ENCODE measurements at regions not wholly inside any gene's neighbourhood (a gene's known extent, or its start where the extent isn't known, plus 50 kb on each side); places are given as distances from the start of the nearest gene placed in this dataset.
"Not testable (repeated sequence)": the region's sequence is repeated elsewhere in the genome, so short reads cannot be mapped to it uniquely, and the experiment has no call there.

GRCh38 chr9:135408476-135409254 lies 70.9 kb upstream of the PPP1R26 start:
- H3K4me3 ChIP-seq, result no peak overlapping the region
- H3K4me1 ChIP-seq, result peaks cover 0 to 5% (median 2%) of the 10 kb centered on the region in 4 donors
- TF ChIP-seq CTCF (IDR thresholded peaks at IDR 0.05), result no peak
- TF ChIP-seq POLR2A (IDR thresholded peaks at IDR 0.05), result no peak
- TF ChIP-seq EP300 (IDR thresholded peaks at IDR 0.05), result no peak
- H3K27me3 ChIP-seq, result peaks cover 0 to 11% of the 10 kb centered on the region in 2 donors
- H3K9me3 ChIP-seq, result peaks cover 0 to 7% (median 0%) of the 10 kb centered on the region in 4 donors
- no peaks in the 10 kb centered on the region for H3K36me3 ChIP-seq
- DNase-seq (ENCODE audit: low spot score in 2 of 2), result no peak
- 85 to 86% methylated on average over 14 of the region's 14 CpGs for WGBS, 2 donors
- H3K27ac ChIP-seq, result no peak overlapping the region

GRCh38 chr9:135409286-135410200 lies 70.0 kb upstream of the PPP1R26 start:
- H3K9me3 ChIP-seq, result peaks cover 0 to 7% (median 0%) of the 10 kb centered on the region in 4 donors
- no peak overlapping the region for H3K4me3 ChIP-seq
- H3K4me1 ChIP-seq, result peaks cover 0 to 5% (median 2%) of the 10 kb centered on the region in 4 donors
- 73 to 75% methylated on average over 24 to 26 of the region's 30 CpGs for WGBS, 2 donors
- peaks cover 0 to 11% of the 10 kb centered on the region in 2 donors for H3K27me3 ChIP-seq
- no peaks in the 10 kb centered on the region for H3K36me3 ChIP-seq
- DNase-seq (ENCODE audit: low spot score in 2 of 2), result no peak
- TF ChIP-seq CTCF (IDR thresholded peaks at IDR 0.05) (no peak), POLR2A (IDR thresholded peaks at IDR 0.05) (no peak), EP300 (IDR thresholded peaks at IDR 0.05) (no peak)
- no peak overlapping the region for H3K27ac ChIP-seq

- no peak for DNase-seq (ENCODE audit: low spot score in 2 of 2)
- Histone ChIP-seq H3K4me3 (no peak overlapping the region), H3K9me3 (peaks cover 0 to 7% (median 0%) of the 10 kb centered on the region in 4 donors), H3K27ac (no peak overlapping the region), H3K36me3 (no peaks in the 10 kb centered on the region), H3K27me3 (peaks cover 0 to 11% of the 10 kb centered on the region in 2 donors), H3K4me1 (peaks cover 0 to 5% (median 2%) of the 10 kb centered on the region in 4 donors)
- TF ChIP-seq CTCF (IDR thresholded peaks at IDR 0.05) (no peak), POLR2A (IDR thresholded peaks at IDR 0.05) (no peak), EP300 (IDR thresholded peaks at IDR 0.05) (no peak)
- 84 to 88% methylated on average over 5 to 7 of the region's 7 CpGs for WGBS, 2 donors
Measured at GRCh38 chr9:135410421-135410820, 69.2 kb upstream of the PPP1R26 start.

- no peak for TF ChIP-seq CTCF (IDR thresholded peaks at IDR 0.05)
- no peak for TF ChIP-seq EP300 (IDR thresholded peaks at IDR 0.05)
- TF ChIP-seq POLR2A (IDR thresholded peaks at IDR 0.05), result no peak
- Histone ChIP-seq H3K36me3 (no peaks in the 10 kb centered on the region), H3K27ac (no peak overlapping the region), H3K27me3 (peaks cover 0 to 11% of the 10 kb centered on the region in 2 donors), H3K9me3 (peaks cover 0 to 7% (median 0%) of the 10 kb centered on the region in 4 donors), H3K4me1 (peaks cover 0 to 5% (median 2%) of the 10 kb centered on the region in 4 donors), H3K4me3 (no peak overlapping the region)
- DNase-seq (ENCODE audit: low spot score in 2 of 2), result no peak
- WGBS, 2 donors, result 80 to 82% methylated on average over 20 of the region's 20 CpGs
Measured at GRCh38 chr9:135410831-135411473, 68.6 kb upstream of the PPP1R26 start.

- peaks cover 0 to 11% of the 10 kb centered on the region in 2 donors for H3K27me3 ChIP-seq
- not testable (repeated sequence) for H3K4me3 ChIP-seq; H3K9me3 ChIP-seq; DNase-seq (ENCODE audit: low spot score in 2 of 2); H3K4me1 ChIP-seq; H3K36me3 ChIP-seq; H3K27ac ChIP-seq
- WGBS, 2 donors, result 94 to 95% methylated on average over 7 of the region's 7 CpGs
Measured at GRCh38 chr9:135411605-135412004, 68.0 kb upstream of the PPP1R26 start.
